ACC112 (cell line): ENCODE measurements at regions not wholly inside any gene's neighbourhood (a gene's known extent, or its start where the extent isn't known, plus 50 kb on each side); places are given as distances from the start of the nearest gene placed in this dataset.
A peak's percentile ranks its signal among the peaks of the same experiment; 100 is the strongest.

Source experiments
- H2AFZ ChIP-seq: fragments of 200-600 bp; sonication (generic); one replicate; pipeline ENCODE4 v1.6.0; 2017; ENCODE audit warnings: antibody characterized with exemption, low read length; ENCODE audit not compliant: unreplicated experiment
- H3K27ac ChIP-seq: fragments of 200-600 bp; sonication (generic); 2 replicates; pipeline ENCODE4 v1.5.1; 2014; ENCODE audit warnings: low read depth, mild to moderate bottlenecking, antibody characterized with exemption, low read length, moderate library complexity
- H3K27me3 ChIP-seq: fragments of 200-600 bp; sonication (generic); 2 replicates; pipeline ENCODE4 v1.6.1; 2014; ENCODE audit warnings: mild to moderate bottlenecking, antibody characterized with exemption, low read length, moderate library complexity, mixed read lengths; ENCODE audit not compliant: insufficient read depth
- H3K36me3 ChIP-seq: fragments of 200-600 bp; sonication (generic); 2 replicates; pipeline ENCODE4 v1.6.1; 2016; ENCODE audit warnings: mild to moderate bottlenecking, antibody characterized with exemption, low read length, moderate library complexity, mixed read lengths; ENCODE audit not compliant: insufficient read depth
- H3K4me1 ChIP-seq: fragments of 200-600 bp; sonication (generic); one replicate; pipeline ENCODE4 v1.6.1; 2016; ENCODE audit warnings: low read length, mixed read lengths; ENCODE audit not compliant: insufficient read depth, unreplicated experiment, control insufficient read depth
- H3K4me3 ChIP-seq: fragments of 200-600 bp; sonication (generic); 2 replicates; pipeline ENCODE4 v1.5.1; 2014; ENCODE audit warnings: mild to moderate bottlenecking, low read depth, low read length
- H3K79me2 ChIP-seq: fragments of 200-600 bp; sonication (generic); one replicate; pipeline ENCODE4 v1.6.0; 2016; ENCODE audit warnings: low read length; ENCODE audit not compliant: control insufficient read depth, unreplicated experiment, insufficient read depth

DNA sequence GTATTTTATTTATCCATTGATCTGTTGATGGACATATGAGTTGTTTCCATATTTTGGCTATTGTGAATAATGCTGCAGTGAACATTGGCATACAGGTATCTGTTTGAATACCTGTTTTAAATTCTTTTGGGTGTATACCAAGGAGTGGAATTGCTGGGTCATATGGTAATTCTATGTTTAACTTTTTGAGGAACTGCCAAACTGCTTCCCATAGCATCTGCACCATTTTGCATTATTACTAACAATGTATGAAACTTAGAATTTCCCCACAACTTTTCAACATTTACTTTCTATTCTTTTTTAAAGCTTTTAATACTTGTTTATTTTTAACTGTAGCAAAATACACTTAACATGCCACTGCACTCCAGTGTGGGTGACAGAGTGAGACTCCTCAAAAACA lies 57.0 kb upstream of the MSN start:
- H3K4me1 ChIP-seq = peaks cover 21% of the 10 kb centered on the region
- H3K36me3 ChIP-seq = no peaks in the 10 kb centered on the region
- H3K4me3 ChIP-seq = no peak overlapping the region
- H3K79me2 ChIP-seq = no peaks in the 10 kb centered on the region
- H3K27me3 ChIP-seq = no peaks in the 10 kb centered on the region
- H3K27ac ChIP-seq = no peak overlapping the region
- H2AFZ ChIP-seq = no peak overlapping the region

DNA sequence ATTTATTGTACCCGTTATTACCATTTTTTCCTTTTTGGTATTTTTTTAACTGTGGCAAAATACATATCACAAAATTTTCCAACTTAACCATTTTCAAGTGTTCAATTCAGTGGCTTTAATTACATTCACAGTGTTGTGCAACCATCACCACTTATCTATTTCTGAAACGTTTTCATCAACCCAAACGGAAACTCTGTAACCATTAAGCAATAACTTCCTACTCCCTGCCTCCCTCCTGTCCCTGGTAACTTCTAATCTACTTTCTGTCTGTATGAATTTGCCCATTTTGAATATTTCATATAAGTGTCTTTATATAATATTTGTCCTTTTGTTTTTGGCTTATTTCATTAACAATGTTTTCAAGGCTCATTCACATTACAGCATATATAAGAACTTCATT lies 57.4 kb upstream of the MSN start:
- Histone ChIP-seq H3K4me1 (peaks cover 25% of the 10 kb centered on the region), H2AFZ (no peak overlapping the region), H3K27ac (no peak overlapping the region; the same call in 1 of the 2 replicates)

DNA sequence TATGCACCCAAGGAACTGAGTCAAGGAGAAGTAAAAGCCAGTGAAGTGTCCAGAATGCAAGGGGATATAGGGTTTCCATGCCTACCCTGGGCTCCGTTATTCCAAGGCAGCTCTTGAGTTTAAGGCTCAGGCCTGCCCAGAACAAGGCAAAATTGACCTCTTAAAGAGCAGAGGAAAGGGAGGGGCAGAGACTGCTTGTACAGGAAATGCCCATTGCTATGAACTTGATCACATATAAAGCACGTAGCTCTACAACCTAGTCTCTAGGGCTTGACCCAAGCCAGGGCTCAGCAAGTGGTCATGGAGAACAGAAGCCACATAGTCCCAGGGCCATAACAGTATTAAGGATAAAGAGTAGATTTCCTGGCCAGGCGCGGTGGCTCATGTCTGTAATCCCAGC lies 58.2 kb upstream of the MSN start:
- Histone ChIP-seq H3K79me2 (no peaks in the 10 kb centered on the region), H3K27ac (no peak overlapping the region), H3K4me3 (no peak overlapping the region), H3K36me3 (no peaks in the 10 kb centered on the region), H2AFZ (no peak overlapping the region), H3K4me1 (peaks cover 26% of the 10 kb centered on the region), H3K27me3 (no peaks in the 10 kb centered on the region)

More for the DNA sequence above, 57.4 kb upstream of the MSN start:
- no peaks in the 10 kb centered on the region for H3K79me2 ChIP-seq
- H3K36me3 ChIP-seq = no peaks in the 10 kb centered on the region
- H3K4me3 ChIP-seq = no peak overlapping the region
- H3K27me3 ChIP-seq = no peaks in the 10 kb centered on the region

DNA sequence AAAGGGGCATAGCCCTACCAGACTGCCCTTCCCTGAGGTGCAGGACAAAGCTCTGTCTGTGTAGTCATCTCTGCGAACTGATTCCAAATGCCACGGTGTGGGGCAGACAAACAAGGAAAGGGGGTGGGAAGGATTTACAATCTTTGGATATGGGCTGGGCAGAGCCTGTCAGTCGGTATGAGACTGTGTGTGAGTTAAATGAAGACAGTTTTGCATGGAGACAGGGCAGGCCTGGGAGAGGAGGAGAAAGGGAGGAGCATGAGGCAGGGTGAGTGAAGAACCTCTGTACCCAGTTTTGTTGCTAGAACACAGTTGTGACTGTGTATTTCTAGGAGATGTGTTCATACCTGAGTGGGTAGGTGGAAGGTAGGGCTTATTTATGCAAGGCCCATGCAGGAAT lies 59.4 kb upstream of the MSN start:
- Histone ChIP-seq H3K27me3 (no peaks in the 10 kb centered on the region), H2AFZ (no peak overlapping the region), H3K79me2 (no peaks in the 10 kb centered on the region), H3K4me1 (peaks cover 26% of the 10 kb centered on the region), H3K4me3 (no peak overlapping the region), H3K36me3 (no peaks in the 10 kb centered on the region), H3K27ac (no peak overlapping the region)

DNA sequence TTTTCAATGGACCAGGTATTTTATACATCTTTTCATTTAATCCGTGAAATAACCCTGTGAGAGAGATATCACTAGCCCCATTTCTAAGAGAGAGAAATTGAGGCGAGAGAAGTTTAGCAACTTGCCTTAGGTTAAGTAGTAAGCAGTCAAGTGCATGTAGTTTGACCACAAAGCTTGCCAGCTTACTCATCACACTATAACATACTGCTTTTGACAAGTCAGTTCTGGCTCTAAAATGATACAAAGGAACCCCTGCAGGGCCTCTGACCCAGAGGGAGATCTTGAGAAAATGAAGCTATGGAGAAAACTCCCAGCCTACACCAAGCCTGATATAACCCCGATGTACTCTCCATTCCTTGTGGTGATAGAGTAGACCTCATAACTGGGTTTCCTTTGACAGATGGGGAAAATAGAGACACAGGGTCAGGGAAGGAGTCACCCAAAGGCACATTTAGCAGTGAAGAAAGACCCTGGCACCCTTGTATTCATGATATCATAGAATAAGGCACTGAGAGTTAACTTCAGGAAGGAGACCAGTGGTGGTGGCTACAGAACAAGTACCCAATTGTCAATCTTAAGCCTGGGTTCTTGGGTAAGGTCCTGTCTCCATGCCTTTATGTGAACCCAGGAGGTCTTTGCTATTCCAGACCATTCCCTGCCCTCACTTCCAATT lies 60.2 kb upstream of the MSN start:
- no peaks in the 10 kb centered on the region for H3K36me3 ChIP-seq
- no peak overlapping the region for H2AFZ ChIP-seq
- H3K4me1 ChIP-seq = peaks cover 30% of the 10 kb centered on the region
- H3K27me3 ChIP-seq = no peaks in the 10 kb centered on the region
- H3K79me2 ChIP-seq = peaks cover 2% of the 10 kb centered on the region
- no peak overlapping the region for H3K4me3 ChIP-seq
- H3K27ac ChIP-seq = peak overlapping the region; percentile 39; the same call in 1 of the 2 replicates

DNA sequence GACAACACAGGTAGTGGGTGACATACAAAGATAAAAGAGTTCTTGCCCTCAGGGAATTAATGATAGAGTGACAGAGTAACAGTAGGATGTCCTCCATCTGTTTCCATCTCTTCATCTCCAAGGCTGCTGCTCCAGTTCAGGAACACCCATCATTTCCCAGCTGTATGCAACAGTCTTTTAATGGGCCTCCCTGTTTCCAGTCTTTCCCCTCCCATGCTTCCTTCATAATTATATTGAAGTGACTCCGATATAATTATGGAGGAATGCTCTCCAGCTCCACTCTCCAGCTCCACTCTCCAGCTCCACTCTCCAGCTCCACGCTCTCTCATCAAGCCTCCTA lies 65.3 kb upstream of the MSN start:
- H3K27me3 ChIP-seq = no peaks in the 10 kb centered on the region
- peaks cover 37% of the 10 kb centered on the region for H3K4me1 ChIP-seq
- H3K27ac ChIP-seq = peak overlapping the region; percentile 92
- no peaks in the 10 kb centered on the region for H3K36me3 ChIP-seq
- peaks cover 2% of the 10 kb centered on the region for H3K79me2 ChIP-seq
- peak overlapping the region; percentile 50 for H2AFZ ChIP-seq
- no peak overlapping the region for H3K4me3 ChIP-seq

DNA sequence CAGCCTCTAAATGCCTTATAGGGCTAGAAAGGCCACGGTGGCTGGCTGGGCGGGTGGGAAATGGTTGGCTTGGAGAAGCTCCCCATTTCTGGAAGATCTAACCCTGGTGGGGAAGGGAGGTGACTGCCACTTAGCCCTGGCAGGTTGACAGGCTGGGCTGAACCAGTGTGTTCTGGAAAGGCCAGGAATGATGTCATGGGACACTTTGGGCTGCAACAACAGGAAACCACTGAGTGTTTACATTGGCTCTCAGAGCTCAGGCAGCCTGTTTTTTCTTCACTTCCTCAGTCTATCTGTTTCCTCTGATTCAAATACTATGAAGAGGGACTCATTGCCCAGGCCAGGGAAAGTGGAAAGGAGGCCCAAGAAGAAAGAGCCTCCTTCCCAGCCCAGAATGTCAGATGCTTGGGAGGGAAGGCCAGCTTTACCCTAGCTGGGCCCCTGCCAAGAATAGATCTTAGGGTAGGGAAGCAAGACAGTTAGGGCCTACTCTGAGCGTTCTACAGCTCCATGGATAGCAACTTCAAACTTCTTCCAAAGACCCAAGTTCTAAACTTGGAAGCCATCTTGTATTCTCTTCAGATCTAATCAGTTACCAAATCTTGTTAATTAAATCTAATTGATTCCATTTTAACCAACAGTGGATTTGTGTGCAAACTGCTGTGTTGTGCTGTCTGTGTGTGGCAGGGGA lies 65.8 kb upstream of the MSN start:
- peaks cover 2% of the 10 kb centered on the region for H3K79me2 ChIP-seq
- peaks cover 33% of the 10 kb centered on the region for H3K4me1 ChIP-seq
- H3K27me3 ChIP-seq = no peaks in the 10 kb centered on the region
- H3K4me3 ChIP-seq = no peak overlapping the region
- H2AFZ ChIP-seq = peak overlapping the region; percentile 78
- no peaks in the 10 kb centered on the region for H3K36me3 ChIP-seq
- H3K27ac ChIP-seq = peak overlapping the region; percentile 92

DNA sequence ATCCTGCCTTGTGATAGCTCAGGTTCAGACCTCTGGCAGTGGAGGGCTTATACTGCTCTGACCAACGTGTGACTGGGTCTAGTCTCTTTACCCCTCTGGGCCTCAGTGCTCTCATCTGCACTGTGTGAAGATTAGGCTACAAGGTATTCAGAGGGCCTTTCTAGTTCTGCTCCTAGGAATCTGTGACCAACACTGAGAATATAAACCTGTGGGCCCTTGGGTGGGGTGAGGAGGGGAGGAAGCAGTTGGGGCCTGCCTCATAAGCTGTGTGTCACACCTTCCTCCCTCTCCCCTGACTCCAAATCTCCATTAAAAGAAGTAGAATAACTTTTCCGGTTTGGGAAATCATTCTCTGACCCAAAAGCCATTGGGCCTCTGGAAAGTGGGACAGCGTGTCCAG lies 66.3 kb upstream of the MSN start:
- Histone ChIP-seq H3K27ac (peak overlapping the region; percentile 92), H3K4me1 (peaks cover 35% of the 10 kb centered on the region), H2AFZ (peak overlapping the region; percentile 78), H3K36me3 (no peaks in the 10 kb centered on the region), H3K4me3 (no peak overlapping the region), H3K27me3 (no peaks in the 10 kb centered on the region), H3K79me2 (peaks cover 2% of the 10 kb centered on the region)

DNA sequence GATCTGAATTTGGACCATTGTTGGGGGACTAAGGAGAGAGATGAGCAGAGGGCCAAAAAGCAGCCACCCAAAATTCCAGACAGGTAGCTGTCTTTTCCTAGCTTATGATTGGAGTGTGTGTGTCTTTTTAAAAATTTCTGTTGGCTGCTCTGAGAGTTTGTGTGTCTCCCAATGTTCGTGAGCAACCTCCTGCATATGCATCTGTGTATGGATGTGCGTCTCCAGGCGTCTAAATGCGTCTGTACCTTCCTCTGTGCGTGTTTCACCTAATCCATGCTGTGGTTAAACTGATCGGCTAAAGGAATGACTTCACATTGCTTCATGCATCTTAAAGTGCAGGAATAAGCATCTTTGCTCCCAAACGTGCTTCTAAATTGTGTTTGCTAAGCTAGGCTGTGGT lies 65.5 kb upstream of the LAS1L start:
- H3K4me1 ChIP-seq = peaks cover 33% of the 10 kb centered on the region
- H3K36me3 ChIP-seq = no peaks in the 10 kb centered on the region
- H3K27ac ChIP-seq = no peak overlapping the region
- no peaks in the 10 kb centered on the region for H3K27me3 ChIP-seq
- H3K4me3 ChIP-seq = no peak overlapping the region
- peaks cover 2% of the 10 kb centered on the region for H3K79me2 ChIP-seq
- no peak overlapping the region for H2AFZ ChIP-seq

DNA sequence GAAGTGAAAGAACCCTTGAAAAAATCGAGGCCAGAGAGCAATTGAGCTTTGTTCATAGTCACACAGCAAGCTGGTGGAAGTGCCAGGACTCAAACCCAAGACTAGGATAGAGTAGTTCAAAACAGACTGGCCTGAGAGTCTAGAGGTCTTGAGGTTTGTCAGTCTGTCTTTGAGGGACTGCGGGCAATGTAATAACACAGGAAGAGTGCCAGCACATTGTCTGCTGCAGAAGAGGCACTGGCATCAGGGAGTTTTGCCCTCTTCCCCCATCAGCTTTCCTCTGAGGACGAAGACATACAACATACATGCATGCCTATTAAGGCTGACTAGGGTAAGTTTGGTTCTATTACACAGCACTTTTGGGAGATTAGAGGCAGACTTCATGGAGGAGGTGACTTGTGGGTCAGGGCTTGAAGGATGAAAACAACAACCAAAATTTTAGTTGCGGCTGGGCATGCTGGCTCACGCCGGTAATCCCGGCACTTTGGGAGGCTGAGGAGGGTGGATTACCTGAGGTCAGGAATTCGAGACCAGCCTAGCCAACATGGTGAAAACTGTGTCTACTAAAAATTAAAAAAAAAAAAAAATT lies 64.1 kb upstream of the LAS1L start:
- Histone ChIP-seq H3K27ac (no peak overlapping the region), H3K79me2 (peaks cover 2% of the 10 kb centered on the region), H3K27me3 (no peaks in the 10 kb centered on the region), H2AFZ (no peak overlapping the region), H3K4me3 (no peak overlapping the region), H3K4me1 (peaks cover 31% of the 10 kb centered on the region), H3K36me3 (no peaks in the 10 kb centered on the region)
